HG03521 (cell line): ENCODE measurements at regions not wholly inside any gene's neighbourhood (a gene's known extent, or its start where the extent isn't known, plus 50 kb on each side); places are given as distances from the start of the nearest gene placed in this dataset.
"Not testable (repeated sequence)": the region's sequence is repeated elsewhere in the genome, so short reads cannot be mapped to it uniquely, and the experiment has no call there.

ENCODE experiments used
- ATAC-seq: cut with Tn5 transposase; IDR thresholded peaks from one replicate; pipeline ENCODE4 v1.9.1; 2021; ENCODE audit warnings: mild to moderate bottlenecking, moderate library complexity; ENCODE audit not compliant: unreplicated experiment

- ATAC-seq = no peak
Measured at GRCh38 chr2:235105821-235106359, 154.1 kb downstream of the SH3BP4 start.

GRCh38 chr2:235106874-235107639 is 155.2 kb downstream of the SH3BP4 start:
- no peak for ATAC-seq

- no peak for ATAC-seq
Measured at GRCh38 chr2:235107640-235107951, 155.8 kb downstream of the SH3BP4 start.

- ATAC-seq = not testable (repeated sequence)
Measured at GRCh38 chr2:235109561-235109960, 157.7 kb downstream of the SH3BP4 start.

- no peak for ATAC-seq
Measured at GRCh38 chr2:235112365-235112764, 160.5 kb downstream of the SH3BP4 start.

GRCh38 chr2:235113854-235114253 is 162.0 kb downstream of the SH3BP4 start:
- no peak for ATAC-seq

GRCh38 chr2:235114286-235114685 is 162.5 kb downstream of the SH3BP4 start:
- no peak for ATAC-seq

- ATAC-seq = no peak
Measured at GRCh38 chr2:235115521-235115920, 163.7 kb downstream of the SH3BP4 start.

GRCh38 chr2:235116885-235117492 is 165.2 kb downstream of the SH3BP4 start:
- no peak for ATAC-seq

- no peak for ATAC-seq
Measured at GRCh38 chr2:235126768-235127167, 175.0 kb downstream of the SH3BP4 start.

- no peak for ATAC-seq
Measured at GRCh38 chr2:235127931-235128330, 176.1 kb downstream of the SH3BP4 start.

GRCh38 chr2:235129850-235130249 is 178.0 kb downstream of the SH3BP4 start:
- ATAC-seq = no peak

- ATAC-seq = no peak
Measured at GRCh38 chr2:235131334-235132305, 179.8 kb downstream of the SH3BP4 start.

- ATAC-seq = no peak
Measured at GRCh38 chr2:235132651-235133050, 180.8 kb downstream of the SH3BP4 start.

GRCh38 chr2:235133837-235134236 is 182.0 kb downstream of the SH3BP4 start:
- no peak for ATAC-seq

- no peak for ATAC-seq
Measured at GRCh38 chr2:235134420-235134819, 182.6 kb downstream of the SH3BP4 start.

GRCh38 chr2:235135195-235135965 is 183.6 kb downstream of the SH3BP4 start:
- ATAC-seq = no peak

GRCh38 chr2:235135990-235136561 is 184.3 kb downstream of the SH3BP4 start:
- ATAC-seq = no peak

GRCh38 chr2:235138339-235138738 is 186.5 kb downstream of the SH3BP4 start:
- ATAC-seq = no peak
